Large intestine (tissue), 3 donors: ENCODE measurements at regions not wholly inside any gene's neighbourhood (a gene's known extent, or its start where the extent isn't known, plus 50 kb on each side); places are given as distances from the start of the nearest gene placed in this dataset.
"Not testable (repeated sequence)": the region's sequence is repeated elsewhere in the genome, so short reads cannot be mapped to it uniquely, and the experiment has no call there.

ENCODE experiments used
- DNase-seq, 2 donors: peaks; one replicate each; pipeline versions ENCODE4 v3.0.0 to v3.0.0-alpha.2; 2013
- H3K27ac ChIP-seq: one replicate; pipeline ENCODE4 v1.5.1; 2013; ENCODE audit warnings: low read length
- H3K27me3 ChIP-seq: 2 replicates; pipeline ENCODE4 v1.6.1; 2013; ENCODE audit warnings: low read length; ENCODE audit not compliant: control insufficient read depth, insufficient read depth
- H3K36me3 ChIP-seq: 2 replicates; pipeline ENCODE4 v1.6.1; 2013; ENCODE audit warnings: low read length; ENCODE audit not compliant: control insufficient read depth, insufficient read depth
- H3K4me1 ChIP-seq: one replicate; pipeline ENCODE4 v1.6.1; 2013; ENCODE audit warnings: low read length; ENCODE audit not compliant: control insufficient read depth, insufficient read depth
- H3K4me3 ChIP-seq: one replicate; pipeline ENCODE4 v1.5.1; 2013; ENCODE audit warnings: low read length
- H3K9me3 ChIP-seq: one replicate; pipeline ENCODE4 v1.6.1; 2013; ENCODE audit warnings: mild to moderate bottlenecking, low read depth, low read length, moderate library complexity; ENCODE audit not compliant: control insufficient read depth
- WGBS: methylation state at CpG from one replicate; pipeline ENCODE4 v1.1.5; 2013; ENCODE audit warnings: low lambda C conversion rate; ENCODE audit not compliant: insufficient coverage; 5-methylcytosine and 5-hydroxymethylcytosine counted together

DNA sequence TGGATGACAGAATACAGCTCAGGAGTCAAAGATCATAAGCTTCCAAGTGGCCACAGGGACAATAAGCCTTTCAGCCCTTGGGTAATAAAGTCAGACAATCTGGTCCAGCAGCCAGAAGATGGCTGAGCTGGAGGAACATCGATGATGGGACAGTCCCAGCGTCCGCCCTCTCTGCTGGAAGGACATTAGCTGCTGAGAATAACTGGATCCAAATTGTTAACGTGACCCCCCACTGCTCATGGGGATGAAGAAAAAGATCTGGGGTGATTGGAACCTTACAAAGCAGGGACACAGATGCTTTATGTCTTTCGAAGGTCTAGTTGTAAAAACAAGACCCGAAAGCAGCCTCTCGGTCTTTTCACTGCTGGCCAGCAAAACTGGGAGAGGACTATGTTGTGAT is 71.0 kb downstream of the IGLL5 start:
- Histone ChIP-seq H3K4me3 (no peak overlapping the region), H3K4me1 (no peaks in the 10 kb centered on the region), H3K27ac (no peak overlapping the region), H3K9me3 (peaks cover 3% of the 10 kb centered on the region), H3K27me3 (peaks cover 5% of the 10 kb centered on the region), H3K36me3 (no peaks in the 10 kb centered on the region)
- DNase-seq: no peak
- WGBS: no CpG with 5 or more reads among the region's 7 CpGs

DNA sequence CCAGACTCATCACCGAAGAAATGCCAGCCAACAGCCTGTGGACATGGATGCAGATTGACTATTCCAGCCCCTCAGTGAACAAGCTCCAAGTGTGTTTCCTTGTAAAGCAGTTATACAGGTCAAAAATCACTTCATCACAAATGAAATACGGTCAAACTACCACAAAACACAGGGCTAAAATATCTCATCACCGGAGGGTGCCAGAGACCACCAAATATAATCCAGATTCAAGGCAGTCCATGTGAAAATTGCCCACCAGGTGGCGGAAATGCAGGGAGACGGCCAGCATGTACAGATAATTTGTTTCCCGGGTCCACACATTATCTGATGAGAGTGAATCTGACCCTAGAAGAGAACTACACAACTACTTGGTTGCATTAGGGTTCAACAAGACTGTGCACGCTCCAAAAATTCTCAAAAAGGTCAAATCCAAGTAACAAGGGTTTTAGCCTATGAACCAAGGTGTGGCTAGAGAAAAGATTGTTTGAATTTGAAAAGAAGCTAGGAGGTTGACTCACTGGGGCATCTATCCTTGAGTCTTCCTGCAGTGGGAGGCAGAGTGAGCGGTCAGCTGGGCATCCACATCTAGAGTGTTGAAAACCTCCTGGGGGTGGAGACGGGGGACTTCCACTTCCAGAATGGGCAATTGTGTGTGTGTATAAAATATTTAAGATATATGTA is 71.7 kb downstream of the IGLL5 start:
- 0% methylated on average over 2 of the region's 9 CpGs for WGBS
- H3K27ac ChIP-seq: no peak overlapping the region
- no peaks in the 10 kb centered on the region for H3K36me3 ChIP-seq
- H3K4me3 ChIP-seq: no peak overlapping the region
- DNase-seq: peak; percentile 65 to 67
- peaks cover 2% of the 10 kb centered on the region for H3K27me3 ChIP-seq
- no peaks in the 10 kb centered on the region for H3K4me1 ChIP-seq
- peaks cover 3% of the 10 kb centered on the region for H3K9me3 ChIP-seq

DNA sequence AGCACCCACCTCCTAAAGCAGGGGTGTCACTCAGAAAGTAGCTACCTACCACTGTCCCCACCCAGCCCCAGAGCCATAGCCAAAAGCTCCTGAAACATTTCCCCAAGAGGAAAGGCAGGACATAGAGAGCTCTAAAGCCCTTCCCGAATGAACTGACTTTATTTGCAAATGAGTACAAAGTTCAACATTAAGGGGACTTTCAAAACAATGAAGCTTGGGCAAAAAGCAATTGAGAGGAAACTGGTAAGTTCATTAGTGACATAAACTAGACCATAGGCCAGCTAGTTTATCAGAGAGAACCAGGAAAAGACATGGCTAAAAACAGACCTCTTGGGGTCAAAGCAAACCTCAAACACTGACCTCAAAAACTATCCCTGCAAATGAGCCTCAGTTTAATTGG is 72.7 kb downstream of the IGLL5 start:
- no peak overlapping the region for H3K4me3 ChIP-seq

DNA sequence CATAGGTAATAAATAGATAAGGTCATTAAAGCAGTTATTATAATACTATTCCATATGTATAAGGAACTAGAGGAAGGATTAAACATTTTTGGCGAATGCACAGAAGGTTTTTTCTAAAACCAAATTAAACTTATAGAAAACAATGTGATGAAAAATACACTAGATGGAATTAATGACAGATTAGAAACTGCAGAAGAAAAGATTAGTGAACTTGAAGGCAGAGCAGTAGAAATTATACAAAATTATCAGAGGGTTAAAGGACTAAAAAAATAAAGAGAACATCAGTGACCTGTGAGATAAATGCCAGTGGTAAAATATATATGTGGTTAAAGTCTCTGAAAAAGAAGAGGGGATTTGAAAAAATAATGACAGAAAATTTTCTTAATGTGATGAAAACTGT is 74.0 kb downstream of the IGLL5 start:
- Histone ChIP-seq H3K4me1 (no peaks in the 10 kb centered on the region), H3K36me3 (no peaks in the 10 kb centered on the region), H3K9me3 (peaks cover 3% of the 10 kb centered on the region), H3K4me3 (no peak overlapping the region), H3K27me3 (no peaks in the 10 kb centered on the region), H3K27ac (no peak overlapping the region)
- WGBS: 100% methylated on average over 1 of the region's 1 CpG
- DNase-seq: no peak

More for the DNA sequence above, 72.7 kb downstream of the IGLL5 start:
- no peaks in the 10 kb centered on the region for H3K27me3 ChIP-seq
- no peak overlapping the region for H3K27ac ChIP-seq
- DNase-seq: peak in 1 of 2 donors; percentile 30
- H3K4me1 ChIP-seq: no peaks in the 10 kb centered on the region
- H3K9me3 ChIP-seq: peaks cover 3% of the 10 kb centered on the region
- no peaks in the 10 kb centered on the region for H3K36me3 ChIP-seq
- WGBS: no CpG with 5 or more reads among the region's 1 CpG

DNA sequence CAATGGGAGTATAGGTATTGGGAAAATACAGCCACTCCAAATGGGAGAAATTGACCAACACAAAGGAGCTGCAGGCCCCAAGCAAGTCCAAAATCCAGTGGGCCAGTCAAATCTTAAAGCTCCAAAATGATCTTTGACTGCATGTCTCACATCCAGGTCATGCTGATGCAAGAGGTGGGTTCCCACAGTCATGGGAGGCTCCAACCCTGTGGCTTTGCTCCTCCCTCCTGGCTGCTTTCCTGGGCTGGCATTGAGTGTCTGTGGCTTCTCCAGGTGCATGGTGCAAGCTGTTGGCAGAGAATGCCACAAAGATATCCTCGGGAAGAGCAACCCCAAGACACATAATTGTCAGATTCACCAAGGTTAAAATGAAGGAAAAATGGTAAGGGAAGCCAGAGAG is 80.8 kb downstream of the IGLL5 start:
- no CpG with 5 or more reads among the region's 1 CpG for WGBS

DNA sequence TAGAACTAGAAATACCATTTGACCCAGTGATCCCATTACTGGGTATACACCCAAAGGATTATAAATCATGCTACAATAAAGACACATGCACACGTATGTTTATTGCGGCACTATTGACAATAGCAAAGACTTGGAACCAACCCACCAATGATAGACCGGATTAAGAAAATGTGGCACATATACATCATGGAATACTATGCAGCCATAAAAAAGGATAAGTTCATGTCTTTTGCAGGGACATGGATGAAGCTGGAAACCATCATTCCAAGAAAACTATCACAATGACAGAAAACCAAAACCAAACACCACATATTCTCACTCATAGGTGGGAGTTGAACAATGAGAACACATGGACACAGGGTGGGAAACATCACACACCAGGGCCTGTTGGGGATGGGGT is 85.0 kb downstream of the IGLL5 start:
- not testable (repeated sequence) for H3K9me3 ChIP-seq, H3K27me3 ChIP-seq, DNase-seq, H3K4me3 ChIP-seq, H3K36me3 ChIP-seq, H3K27ac ChIP-seq, H3K4me1 ChIP-seq
- no CpG with 5 or more reads among the region's 3 CpGs for WGBS

More for the DNA sequence above, 80.8 kb downstream of the IGLL5 start:
- H3K9me3 ChIP-seq: no peaks in the 10 kb centered on the region
- no peak for DNase-seq
- no peaks in the 10 kb centered on the region for H3K36me3 ChIP-seq
- H3K27ac ChIP-seq: no peak overlapping the region
- H3K27me3 ChIP-seq: no peaks in the 10 kb centered on the region
- H3K4me1 ChIP-seq: no peaks in the 10 kb centered on the region
- H3K4me3 ChIP-seq: no peak overlapping the region

DNA sequence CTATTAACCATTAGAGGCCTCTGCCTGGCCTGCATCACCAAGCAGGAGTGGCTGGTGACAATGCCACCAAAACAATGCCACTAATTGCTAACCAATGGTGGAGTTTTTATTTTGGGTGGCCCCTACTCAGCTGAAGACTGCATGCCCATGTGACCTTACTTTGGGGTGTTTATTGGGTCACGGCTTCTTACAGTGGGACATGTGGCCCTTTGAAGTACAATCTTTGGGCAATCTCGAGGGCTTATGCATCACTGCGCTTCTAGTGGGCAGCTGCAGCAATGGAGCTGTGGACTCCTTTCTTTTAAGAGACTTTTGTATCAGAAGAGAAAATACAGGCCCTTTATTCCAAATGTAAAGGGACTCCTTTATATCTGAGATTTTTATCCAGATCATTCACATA is 85.7 kb downstream of the IGLL5 start:
- H3K27me3 ChIP-seq: no peaks in the 10 kb centered on the region
- no peaks in the 10 kb centered on the region for H3K36me3 ChIP-seq
- H3K4me1 ChIP-seq: no peaks in the 10 kb centered on the region
- H3K27ac ChIP-seq: no peak overlapping the region
- no CpG with 5 or more reads among the region's 3 CpGs for whole genome bisulfite sequencing
- H3K9me3 ChIP-seq: no peaks in the 10 kb centered on the region
- no peak overlapping the region for H3K4me3 ChIP-seq
- DNase-seq: no peak

DNA sequence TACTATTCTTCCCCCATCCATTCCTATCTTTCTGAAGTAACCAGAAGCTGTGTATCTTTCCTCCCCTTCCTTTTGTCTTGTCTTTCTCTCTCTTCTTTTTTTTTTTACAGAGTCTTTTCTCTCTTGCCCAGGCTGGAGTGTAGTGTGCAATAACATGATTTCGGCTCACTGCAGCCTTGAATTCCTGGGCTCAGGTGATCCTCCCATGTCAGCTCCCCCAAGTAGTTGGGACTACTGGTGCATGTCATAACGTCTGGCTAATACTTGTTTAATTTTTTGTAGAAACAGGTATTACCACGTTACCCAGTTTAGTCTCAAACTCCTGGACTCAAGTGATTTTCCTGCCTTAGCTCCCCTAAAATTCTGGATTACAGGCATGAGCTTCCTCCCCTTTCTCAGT is 86.5 kb downstream of the IGLL5 start:
- no CpG with 5 or more reads among the region's 3 CpGs for WGBS
- H3K4me3 ChIP-seq: no peak overlapping the region
- H3K36me3 ChIP-seq: no peaks in the 10 kb centered on the region
- no peaks in the 10 kb centered on the region for H3K9me3 ChIP-seq
- H3K27ac ChIP-seq: no peak overlapping the region
- no peaks in the 10 kb centered on the region for H3K4me1 ChIP-seq
- H3K27me3 ChIP-seq: no peaks in the 10 kb centered on the region
- DNase-seq: no peak

DNA sequence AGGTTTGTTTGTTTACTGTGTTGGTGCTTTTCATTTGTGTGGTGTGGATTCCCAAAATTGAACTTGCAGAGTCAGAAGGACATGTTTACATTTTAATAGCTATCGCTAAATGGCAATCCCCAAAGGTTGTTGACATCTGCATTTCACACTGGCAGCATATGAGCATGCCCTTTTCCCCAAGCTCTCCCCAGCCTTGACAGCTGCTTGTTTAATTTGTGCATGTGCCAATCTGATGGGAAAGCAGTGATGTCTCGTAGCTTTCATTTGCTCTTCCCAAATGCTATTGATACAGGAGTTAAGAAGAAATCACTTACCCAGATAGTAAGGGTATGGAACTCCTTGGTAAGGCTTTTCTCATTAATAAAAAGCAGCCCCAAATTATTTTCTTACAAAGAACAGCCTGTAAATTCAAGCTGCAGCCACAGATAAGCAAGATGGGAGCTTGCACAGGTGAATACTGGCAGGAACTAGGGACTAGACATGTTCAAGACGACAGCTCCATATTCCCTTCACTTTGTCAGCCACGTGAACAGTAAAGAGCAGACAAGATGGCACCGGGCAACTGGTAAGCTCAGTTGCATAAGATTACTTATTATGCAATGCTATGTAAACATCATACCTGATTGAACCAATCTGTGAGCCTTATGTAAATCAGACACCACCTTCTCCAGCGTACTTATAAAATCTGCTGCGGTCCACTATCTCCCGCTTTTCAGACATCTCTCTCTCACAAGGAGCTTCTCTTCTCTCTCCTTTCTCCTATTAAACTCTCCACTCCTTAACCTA is 87.4 kb downstream of the IGLL5 start:
- 63% methylated on average over 2 of the region's 8 CpGs for WGBS

DNA sequence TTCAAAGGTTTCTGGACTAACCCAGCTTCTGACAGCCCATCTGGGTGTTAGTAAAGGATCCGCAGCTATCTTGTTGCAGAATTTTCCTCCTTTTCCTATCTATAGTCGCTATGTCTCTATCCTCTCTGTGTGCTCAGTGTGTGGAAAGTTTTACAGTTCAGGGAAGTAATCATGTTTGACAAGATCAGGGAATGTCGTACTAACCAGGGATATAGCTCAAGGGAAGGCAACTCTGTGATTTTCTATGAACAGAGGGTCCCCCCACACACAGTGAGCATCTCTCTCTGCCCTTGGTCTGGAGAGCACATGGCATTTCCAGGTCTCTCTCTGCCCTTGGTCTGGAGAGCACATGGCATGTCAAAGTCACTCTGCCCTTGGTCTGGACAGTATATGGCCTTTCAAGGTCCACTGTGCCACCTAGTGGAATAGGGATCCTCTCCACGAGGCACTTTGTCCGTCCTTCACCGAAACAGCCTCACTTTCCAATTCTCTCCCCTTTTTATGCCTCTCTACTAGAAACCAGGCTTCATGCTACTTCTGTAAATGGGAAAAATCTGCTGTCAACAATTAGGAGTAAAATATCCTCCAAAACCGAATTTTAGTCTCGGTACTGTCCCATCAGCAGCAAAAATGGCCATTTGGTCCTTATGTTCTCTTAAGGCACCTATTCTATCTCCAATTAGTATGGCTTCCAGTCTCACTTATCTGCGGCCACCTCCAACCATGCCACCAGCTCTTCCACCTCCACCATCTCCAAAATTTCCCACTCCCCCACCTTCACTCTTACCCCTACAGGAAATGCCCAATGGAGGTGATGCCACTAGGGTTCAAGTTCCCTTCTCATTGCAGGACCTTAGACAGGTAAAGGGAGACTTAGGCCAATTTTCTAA is 88.7 kb downstream of the IGLL5 start:
- Histone ChIP-seq H3K4me3 (no peak overlapping the region), H3K36me3 (no peaks in the 10 kb centered on the region), H3K27ac (no peak overlapping the region), H3K4me1 (no peaks in the 10 kb centered on the region), H3K9me3 (no peaks in the 10 kb centered on the region), H3K27me3 (no peaks in the 10 kb centered on the region)
- DNase-seq: no peak
- WGBS: 100% methylated on average over 2 of the region's 9 CpGs

More for the DNA sequence above, 87.4 kb downstream of the IGLL5 start:
- DNase-seq: no peak
- Histone ChIP-seq H3K27me3 (no peaks in the 10 kb centered on the region), H3K9me3 (no peaks in the 10 kb centered on the region), H3K27ac (no peak overlapping the region), H3K4me1 (no peaks in the 10 kb centered on the region), H3K4me3 (no peak overlapping the region), H3K36me3 (no peaks in the 10 kb centered on the region)
